ENCODE measurements at regions not wholly inside any gene's neighbourhood (a gene's known extent, or its start where the extent isn't known, plus 50 kb on each side); places are given as distances from the start of the nearest gene placed in this dataset.

- H3K36me3 Mint-ChIP-seq (ENCODE audit: insufficient read depth, unreplicated experiment), result no peaks in the 10 kb centered on the region
- no peak for TF ChIP-seq CTCF (IDR thresholded peaks at IDR 0.05; ENCODE audit: unreplicated experiment)
- no peaks in the 10 kb centered on the region for H3K27me3 Mint-ChIP-seq (ENCODE audit: insufficient read depth, unreplicated experiment)
- H3K9me3 Mint-ChIP-seq (ENCODE audit: unreplicated experiment), result peaks cover 6% of the 10 kb centered on the region
- no peak overlapping the region for H3K4me3 Mint-ChIP-seq (ENCODE audit: unreplicated experiment)
- DNase-seq (ENCODE audit: unreplicated experiment), result peak; percentile 92
- BruUV-seq (replicated peaks), result no TSS peak
- CTCF ChIA-PET, result interaction anchor here (0.6 to 3.0 kb wide), 3 partner anchors 10 to 404 kb away, joined by 3 to 9 read pairs (median 3); no protein-coding TSS in a partner anchor
- intact Hi-C loops (cut with micrococcal nuclease), result no loop called here
- H3K4me1 Mint-ChIP-seq (ENCODE audit: insufficient read depth, unreplicated experiment), result peaks cover 27% of the 10 kb centered on the region
- H3K27ac Mint-ChIP-seq (ENCODE audit: low read depth, unreplicated experiment), result peak overlapping the region; percentile 93
- POLR2A ChIA-PET, result interaction anchor here (0.7 to 2.7 kb wide), 15 partner anchors 10 to 394 kb away, joined by 3 to 18 read pairs (median 3); partner anchors contain the start of gene ELL2
Measured at GRCh38 chr5:96297867-96298266, 135.2 kb downstream of the PCSK1 start.

- Mint-ChIP-seq H3K27ac (ENCODE audit: low read depth, unreplicated experiment) (peak overlapping the region; percentile 93), H3K36me3 (ENCODE audit: insufficient read depth, unreplicated experiment) (no peaks in the 10 kb centered on the region), H3K9me3 (ENCODE audit: unreplicated experiment) (no peaks in the 10 kb centered on the region), H3K4me1 (ENCODE audit: insufficient read depth, unreplicated experiment) (peaks cover 33% of the 10 kb centered on the region), H3K4me3 (ENCODE audit: unreplicated experiment) (no peak overlapping the region), H3K27me3 (ENCODE audit: insufficient read depth, unreplicated experiment) (no peaks in the 10 kb centered on the region)
- ChIA-PET CTCF (interaction anchor here (0.6 to 3.0 kb wide), 4 partner anchors 9 to 404 kb away, joined by 3 to 9 read pairs (median 3); no protein-coding TSS in a partner anchor), POLR2A (interaction anchor here (0.7 to 2.7 kb wide), 11 partner anchors 10 to 342 kb away, joined by 3 to 18 read pairs (median 4); partner anchors contain the start of gene ELL2)
- intact Hi-C loops (cut with micrococcal nuclease), result no loop called here
- BruUV-seq (replicated peaks), result no TSS peak
- peak; percentile 27 for DNase-seq (ENCODE audit: unreplicated experiment)
- no peak for TF ChIP-seq CTCF (IDR thresholded peaks at IDR 0.05; ENCODE audit: unreplicated experiment)
Measured at GRCh38 chr5:96297290-96297689, 135.8 kb downstream of the PCSK1 start.

- intact Hi-C loops (cut with micrococcal nuclease), result no loop called here
- BruUV-seq (replicated peaks), result no TSS peak
- Mint-ChIP-seq H3K36me3 (ENCODE audit: insufficient read depth, unreplicated experiment) (no peaks in the 10 kb centered on the region), H3K27ac (ENCODE audit: low read depth, unreplicated experiment) (no peak overlapping the region), H3K27me3 (ENCODE audit: insufficient read depth, unreplicated experiment) (no peaks in the 10 kb centered on the region), H3K4me1 (ENCODE audit: insufficient read depth, unreplicated experiment) (peaks cover 33% of the 10 kb centered on the region), H3K4me3 (ENCODE audit: unreplicated experiment) (no peak overlapping the region), H3K9me3 (ENCODE audit: unreplicated experiment) (peaks cover 5% of the 10 kb centered on the region)
- no peak for TF ChIP-seq CTCF (IDR thresholded peaks at IDR 0.05; ENCODE audit: unreplicated experiment)
- CTCF ChIA-PET, result interaction anchor here (0.7 to 0.9 kb wide), 2 partner anchors 10 to 41 kb away, joined by 3 to 5 read pairs; no protein-coding TSS in a partner anchor
- POLR2A ChIA-PET, result interaction anchor here (0.6 kb wide), 2 partner anchors 9 to 50 kb away, joined by 3 read pairs; no protein-coding TSS in a partner anchor
- DNase-seq (ENCODE audit: unreplicated experiment), result no peak
Measured at GRCh38 chr5:96294884-96295202, 138.2 kb downstream of the PCSK1 start.

- intact Hi-C loops (cut with micrococcal nuclease), result no loop called here
- no peaks in the 10 kb centered on the region for H3K27me3 Mint-ChIP-seq (ENCODE audit: insufficient read depth, unreplicated experiment)
- CTCF ChIA-PET, result interaction anchor here (0.6 to 1.7 kb wide), 4 partner anchors 42 to 144 kb away, joined by 3 to 5 read pairs (median 3); no protein-coding TSS in a partner anchor
- peaks cover 33% of the 10 kb centered on the region for H3K4me1 Mint-ChIP-seq (ENCODE audit: insufficient read depth, unreplicated experiment)
- no peak for DNase-seq (ENCODE audit: unreplicated experiment)
- no TSS peak for BruUV-seq (replicated peaks)
- no peaks in the 10 kb centered on the region for H3K36me3 Mint-ChIP-seq (ENCODE audit: insufficient read depth, unreplicated experiment)
- peak overlapping the region; percentile 59 for H3K27ac Mint-ChIP-seq (ENCODE audit: low read depth, unreplicated experiment)
- TF ChIP-seq CTCF (IDR thresholded peaks at IDR 0.05; ENCODE audit: unreplicated experiment), result no peak
- H3K4me3 Mint-ChIP-seq (ENCODE audit: unreplicated experiment), result no peak overlapping the region
- POLR2A ChIA-PET, result interaction anchor here (0.5 to 3.0 kb wide), 4 partner anchors 49 to 150 kb away, joined by 3 to 11 read pairs (median 4); no protein-coding TSS in a partner anchor
- peaks cover 5% of the 10 kb centered on the region for H3K9me3 Mint-ChIP-seq (ENCODE audit: unreplicated experiment)
Measured at GRCh38 chr5:96293966-96294883, 138.8 kb downstream of the PCSK1 start.

Data from MCF 10A (cell line).